ENCODE measurements at regions not wholly inside any gene's neighbourhood (a gene's known extent, or its start where the extent isn't known, plus 50 kb on each side); places are given as distances from the start of the nearest gene placed in this dataset.
"Not testable (repeated sequence)": the region's sequence is repeated elsewhere in the genome, so short reads cannot be mapped to it uniquely, and the experiment has no call there.

DNA sequence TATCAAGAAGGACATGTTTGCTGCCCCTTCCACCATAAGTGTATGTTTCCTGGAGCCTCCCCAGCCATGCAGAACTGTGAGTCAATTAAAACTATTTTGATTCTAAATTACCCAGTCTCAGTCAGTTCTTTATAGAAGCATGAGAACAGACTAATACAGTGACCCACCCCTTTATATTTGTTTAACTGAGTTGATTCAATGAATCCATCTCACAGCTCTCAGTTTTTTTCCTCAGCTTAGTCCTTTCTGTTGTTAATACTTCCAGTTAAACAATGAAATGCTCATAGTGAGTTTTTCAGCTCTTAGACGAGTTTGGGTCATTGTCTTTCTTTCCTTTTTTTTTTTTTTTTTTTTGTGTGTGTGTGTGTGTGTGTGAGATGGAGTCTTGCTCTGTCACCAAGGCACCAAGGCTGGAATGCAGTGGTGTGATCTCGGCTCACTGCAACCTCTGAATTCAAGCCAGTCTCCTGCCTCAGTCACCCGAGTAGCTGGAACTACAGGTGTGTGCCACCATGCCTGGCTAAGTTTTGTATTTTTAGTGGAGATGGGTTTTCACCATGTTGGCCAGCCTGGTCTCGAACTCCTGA lies 417.9 kb upstream of the ZNG1F start:
- DNase-seq: not testable (repeated sequence)

- DNase-seq: not testable (repeated sequence)
Measured at GRCh38 chr9:41565572-41565971, 376.5 kb upstream of the ZNG1F start.

Measured in stimulated activated CD4-positive, alpha-beta T cell treated with anti-CD3 and anti-CD28 coated beads, Interleukin-12 subunit alpha, Interleukin-12 subunit beta, amount 100 ng/mL, for 4 hours (primary cell).